HUES6 (cell line): ENCODE measurements at regions not wholly inside any gene's neighbourhood (a gene's known extent, or its start where the extent isn't known, plus 50 kb on each side); places are given as distances from the start of the nearest gene placed in this dataset.

Experiments
- H3K27ac ChIP-seq: 2 replicates; pipeline ENCODE4 v1.7.0; 2013; ENCODE audit warnings: low read depth, mild to moderate bottlenecking, low read length, inconsistent platforms
- H3K27me3 ChIP-seq: 2 replicates; pipeline ENCODE4 v1.6.1; 2013; ENCODE audit warnings: low read length; ENCODE audit not compliant: control insufficient read depth, insufficient read depth
- H3K36me3 ChIP-seq: 2 replicates; pipeline ENCODE4 v1.6.1; 2013; ENCODE audit warnings: low read length; ENCODE audit not compliant: control insufficient read depth, insufficient read depth
- H3K4me1 ChIP-seq: 2 replicates; pipeline ENCODE4 v1.6.1; 2013; ENCODE audit warnings: low read length; ENCODE audit not compliant: control insufficient read depth, insufficient read depth
- H3K4me3 ChIP-seq: 2 replicates; pipeline ENCODE4 v1.5.1; 2013; ENCODE audit warnings: low read depth, low read length
- H3K9ac ChIP-seq: one replicate; pipeline ENCODE4 v1.6.1; 2013; ENCODE audit warnings: mild to moderate bottlenecking, low read length
- H3K9me3 ChIP-seq: 2 replicates; pipeline ENCODE4 v1.6.1; 2013; ENCODE audit warnings: low read depth, low read length; ENCODE audit not compliant: control insufficient read depth, insufficient read depth

GRCh38 chr7:18119985-18120384 is 92.3 kb upstream of the PRPS1L1 start:
- Histone ChIP-seq H3K4me3 (no peak overlapping the region), H3K4me1 (no peaks in the 10 kb centered on the region), H3K27me3 (no peaks in the 10 kb centered on the region), H3K9me3 (no peaks in the 10 kb centered on the region), H3K27ac (no peak overlapping the region), H3K36me3 (no peaks in the 10 kb centered on the region), H3K9ac (no peak overlapping the region)

DNA sequence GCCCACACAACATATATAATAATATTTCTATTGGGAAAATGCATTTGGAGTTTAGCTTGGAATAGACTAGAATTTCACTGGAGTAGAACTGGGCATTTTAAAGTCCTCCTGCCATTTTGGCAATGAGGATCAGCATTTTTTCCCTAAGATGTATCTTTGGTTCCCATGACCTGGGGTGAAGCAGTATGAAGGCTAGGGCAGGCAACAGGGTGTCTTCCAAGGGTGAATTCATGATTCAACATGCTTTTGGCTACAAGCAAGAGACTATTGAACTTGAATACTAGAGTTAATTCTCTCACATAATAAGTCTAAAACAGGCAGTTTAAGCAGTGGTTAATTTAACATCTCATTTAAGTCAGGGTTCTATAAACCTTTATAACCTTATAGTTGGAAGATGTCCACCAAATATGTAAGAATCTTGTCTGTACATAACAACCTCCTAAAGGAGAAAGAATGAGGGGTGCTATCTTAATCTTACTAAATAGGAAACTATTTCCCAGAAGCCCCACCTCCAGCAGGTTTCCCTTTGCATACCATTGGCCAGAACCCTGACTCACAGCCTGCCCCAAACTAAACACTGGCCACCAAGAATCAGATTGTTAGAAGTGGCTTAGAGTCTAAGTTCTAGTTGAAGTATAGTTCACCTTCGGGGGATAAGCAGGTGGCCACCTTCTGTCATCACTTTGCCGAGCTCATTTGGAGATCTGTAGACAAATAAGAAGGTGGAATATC is 96.0 kb upstream of the PRPS1L1 start:
- Histone ChIP-seq H3K27ac (no peak overlapping the region), H3K4me3 (no peak overlapping the region), H3K9me3 (no peaks in the 10 kb centered on the region), H3K27me3 (no peaks in the 10 kb centered on the region), H3K4me1 (no peaks in the 10 kb centered on the region), H3K9ac (no peak overlapping the region), H3K36me3 (no peaks in the 10 kb centered on the region)

DNA sequence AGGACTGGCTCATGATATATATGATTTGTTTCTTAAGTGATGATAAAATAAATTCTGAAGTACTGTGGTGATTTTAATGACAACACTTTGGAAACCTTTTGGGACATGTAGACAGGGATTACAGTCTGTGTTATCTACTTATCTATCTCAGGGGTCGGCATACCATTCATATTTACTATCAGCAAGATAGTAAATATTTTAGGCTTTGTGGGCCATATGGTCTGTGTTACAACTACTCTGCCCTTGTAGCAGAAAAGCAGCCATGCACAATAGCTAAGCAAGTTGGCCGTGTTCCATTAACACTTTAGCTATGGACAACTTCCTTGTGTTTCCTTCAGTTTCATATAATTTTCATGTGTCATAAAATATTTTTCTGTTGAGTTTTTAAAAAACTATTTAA is 97.8 kb upstream of the PRPS1L1 start:
- H3K4me1 ChIP-seq: no peaks in the 10 kb centered on the region
- H3K9ac ChIP-seq: no peak overlapping the region
- no peaks in the 10 kb centered on the region for H3K9me3 ChIP-seq
- H3K27ac ChIP-seq: no peak overlapping the region
- H3K4me3 ChIP-seq: no peak overlapping the region
- no peaks in the 10 kb centered on the region for H3K36me3 ChIP-seq
- H3K27me3 ChIP-seq: no peaks in the 10 kb centered on the region

GRCh38 chr7:18126281-18126680 is 98.6 kb upstream of the PRPS1L1 start:
- Histone ChIP-seq H3K9ac (no peak overlapping the region), H3K9me3 (no peaks in the 10 kb centered on the region), H3K4me1 (no peaks in the 10 kb centered on the region), H3K36me3 (no peaks in the 10 kb centered on the region), H3K27ac (no peak overlapping the region), H3K27me3 (no peaks in the 10 kb centered on the region), H3K4me3 (no peak overlapping the region)

GRCh38 chr7:18128846-18129245 is 101.2 kb upstream of the PRPS1L1 start:
- H3K27ac ChIP-seq: no peak overlapping the region
- no peaks in the 10 kb centered on the region for H3K9me3 ChIP-seq
- no peaks in the 10 kb centered on the region for H3K36me3 ChIP-seq
- no peaks in the 10 kb centered on the region for H3K27me3 ChIP-seq
- no peak overlapping the region for H3K4me3 ChIP-seq
- H3K4me1 ChIP-seq: no peaks in the 10 kb centered on the region
- H3K9ac ChIP-seq: no peak overlapping the region

DNA sequence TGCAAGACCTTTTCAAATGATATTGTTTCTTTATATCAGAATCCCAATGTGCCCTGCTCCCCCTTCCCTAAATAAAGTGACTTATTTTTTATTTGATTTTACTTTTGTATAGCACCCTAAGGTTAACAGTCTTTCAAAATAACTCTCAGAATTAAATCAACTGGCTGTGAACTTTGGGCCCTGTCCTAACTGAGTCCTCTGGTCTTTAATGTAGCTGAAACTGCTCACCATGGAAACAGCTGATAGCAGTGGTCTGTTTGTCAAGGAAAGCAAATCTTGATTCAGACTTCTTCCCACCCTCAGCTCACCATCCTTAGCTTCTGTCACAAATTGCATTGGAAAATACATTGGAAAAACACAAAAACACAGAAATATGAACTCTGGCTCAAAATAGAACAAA is 105.2 kb upstream of the PRPS1L1 start:
- Histone ChIP-seq H3K4me3 (no peak overlapping the region), H3K9me3 (no peaks in the 10 kb centered on the region), H3K36me3 (no peaks in the 10 kb centered on the region), H3K27me3 (no peaks in the 10 kb centered on the region), H3K27ac (no peak overlapping the region), H3K4me1 (no peaks in the 10 kb centered on the region), H3K9ac (no peak overlapping the region)

GRCh38 chr7:18133921-18134320 is 106.3 kb upstream of the PRPS1L1 start:
- Histone ChIP-seq H3K27ac (no peak overlapping the region), H3K27me3 (no peaks in the 10 kb centered on the region), H3K9ac (no peak overlapping the region), H3K36me3 (no peaks in the 10 kb centered on the region), H3K4me3 (no peak overlapping the region), H3K9me3 (no peaks in the 10 kb centered on the region), H3K4me1 (no peaks in the 10 kb centered on the region)

- H3K4me1 ChIP-seq: peaks cover 5% of the 10 kb centered on the region; the same call in 1 of the 2 replicates
- H3K9me3 ChIP-seq: no peaks in the 10 kb centered on the region
- H3K27ac ChIP-seq: no peak overlapping the region
- H3K36me3 ChIP-seq: no peaks in the 10 kb centered on the region
- no peak overlapping the region for H3K9ac ChIP-seq
- no peak overlapping the region for H3K4me3 ChIP-seq
- no peaks in the 10 kb centered on the region for H3K27me3 ChIP-seq
These were observed 113.3 kb upstream of the PRPS1L1 start for GRCh38 chr7:18140943-18141342.

GRCh38 chr7:18144166-18144565 is 116.5 kb upstream of the PRPS1L1 start:
- Histone ChIP-seq H3K27me3 (no peaks in the 10 kb centered on the region), H3K36me3 (no peaks in the 10 kb centered on the region), H3K9me3 (no peaks in the 10 kb centered on the region), H3K9ac (no peak overlapping the region), H3K27ac (no peak overlapping the region), H3K4me3 (no peak overlapping the region), H3K4me1 (peaks cover 5% of the 10 kb centered on the region; the same call in 1 of the 2 replicates)

GRCh38 chr7:18145160-18145559 is 117.5 kb upstream of the PRPS1L1 start:
- Histone ChIP-seq H3K36me3 (no peaks in the 10 kb centered on the region), H3K27me3 (no peaks in the 10 kb centered on the region), H3K4me3 (no peak overlapping the region), H3K27ac (no peak overlapping the region), H3K9me3 (no peaks in the 10 kb centered on the region), H3K4me1 (peaks cover 5% of the 10 kb centered on the region; the same call in 1 of the 2 replicates), H3K9ac (no peak overlapping the region)

DNA sequence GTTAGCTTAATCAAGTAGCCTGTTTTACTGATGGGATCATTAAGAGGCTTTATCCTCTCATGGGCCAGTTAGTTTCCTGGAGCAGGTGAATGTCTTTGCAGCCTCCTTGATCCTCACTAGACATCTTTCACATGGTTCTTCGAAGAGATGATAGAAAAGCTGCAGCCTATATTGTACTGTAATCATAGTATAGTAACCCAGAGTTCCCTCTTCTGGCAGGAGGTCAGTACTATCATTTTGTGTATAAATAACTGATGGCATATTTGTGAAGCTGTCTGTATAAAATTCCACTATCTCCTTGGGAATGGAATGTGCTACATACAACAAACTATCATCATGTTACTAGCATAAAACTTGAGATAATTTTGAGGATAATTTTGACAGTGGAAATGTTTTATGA is 123.8 kb upstream of the PRPS1L1 start:
- H3K36me3 ChIP-seq: no peaks in the 10 kb centered on the region
- no peaks in the 10 kb centered on the region for H3K9me3 ChIP-seq
- no peak overlapping the region for H3K27ac ChIP-seq
- H3K4me3 ChIP-seq: no peak overlapping the region
- no peaks in the 10 kb centered on the region for H3K27me3 ChIP-seq
- H3K9ac ChIP-seq: no peak overlapping the region
- H3K4me1 ChIP-seq: no peaks in the 10 kb centered on the region; the same call in 1 of the 2 replicates
